Kidney (tissue), 13 donors: ENCODE measurements at regions not wholly inside any gene's neighbourhood (a gene's known extent, or its start where the extent isn't known, plus 50 kb on each side); places are given as distances from the start of the nearest gene placed in this dataset.

Source experiments
- DNase-seq, 5 donors: peaks; one replicate each; pipeline ENCODE4 v3.0.0-alpha.2; 2013 to 2020
- FAIRE-seq: peaks from 2 replicates; lab custom pipeline; 2012; peaks lifted over from hg19 to GRCh38; lab: Jason Lieb, UNC
- H3K27ac ChIP-seq, 2 donors: one replicate each; pipeline ENCODE4 v1.7.0; 2013; ENCODE audit warnings: low read depth in 2 of 2, low read length in 2 of 2, inconsistent platforms in 1 of 2
- H3K27me3 ChIP-seq: one replicate; pipeline ENCODE4 v1.7.1; 2013; ENCODE audit warnings: low read length, inconsistent platforms; ENCODE audit not compliant: control insufficient read depth, insufficient read depth
- H3K36me3 ChIP-seq, 3 donors: one replicate each; pipeline versions ENCODE4 v1.7.0 to v1.7.1; 2013; ENCODE audit warnings: low read length in 3 of 3, control low read depth in 1 of 3, inconsistent platforms in 1 of 3; ENCODE audit not compliant: insufficient read depth in 3 of 3, control insufficient read depth in 2 of 3
- H3K4me1 ChIP-seq, 3 donors: one replicate each; pipeline versions ENCODE4 v1.7.0 to v1.7.1; 2013; ENCODE audit warnings: low read length in 3 of 3, inconsistent platforms in 1 of 3, low read depth in 1 of 3; ENCODE audit not compliant: control insufficient read depth in 2 of 3, insufficient read depth in 2 of 3
- H3K4me3 ChIP-seq, 3 donors: one replicate each; pipeline versions ENCODE4 v1.7.0 to v1.8.1; 2013; ENCODE audit warnings: low read length in 3 of 3, control low read depth in 1 of 3, inconsistent platforms in 1 of 3
- H3K9ac ChIP-seq, 3 donors: one replicate each; pipeline versions ENCODE4 v1.7.0 to v1.7.1; 2013; ENCODE audit warnings: low read length in 3 of 3, control low read depth in 1 of 3, inconsistent platforms in 1 of 3
- H3K9me3 ChIP-seq, 3 donors: one replicate each; pipeline versions ENCODE4 v1.7.0 to v1.7.1; 2013; ENCODE audit warnings: low read length in 3 of 3, control low read depth in 1 of 3, inconsistent platforms in 1 of 3; ENCODE audit not compliant: control insufficient read depth in 2 of 3, insufficient read depth in 1 of 3
- CTCF ChIP-seq: IDR thresholded peaks from 3 replicates; pipeline ENCODE4 v1.5.1; 2012; ENCODE audit warnings: mild to moderate bottlenecking, moderate library complexity, borderline replicate concordance; ENCODE audit not compliant: insufficient read depth; ENCODE audit errors: extremely low read depth
- intact Hi-C: fragments of 100-400 bp; cut with DNase I; formaldehyde crosslinking; loops from one replicate; pipeline ENCODE4 v1.11.1; 2022
- donor health status: control.
- donor health status: control.
- donor health status: control.
- donor health status: control.
- donor health status: control.
- donor health status: DM: yes; HTN: yes; CAD: no.
- donor health status: Normal renal cell carcinoma (clear cell type).

GRCh38 chr5:142408981-142409481, 84.2 kb upstream of the SPRY4 start:
- intact Hi-C loops: no loop called here
- peaks cover 3 to 5% (median 4%) of the 10 kb centered on the region in 3 donors for H3K4me1 ChIP-seq
- H3K27me3 ChIP-seq: no peaks in the 10 kb centered on the region
- peak in 4 of 5 donors; percentile 66 to 86 (median 76) for DNase-seq
- H3K27ac ChIP-seq: peak overlapping the region in 1 of 2 donors; percentile 41
- no peaks in the 10 kb centered on the region for H3K36me3 ChIP-seq
- no peak for TF ChIP-seq CTCF
- peak overlapping the region in 2 of 3 donors; percentile 17 to 20 for H3K9ac ChIP-seq
- peak overlapping the region in 2 of 3 donors; percentile 25 to 36 for H3K4me3 ChIP-seq
- no peak for FAIRE-seq
- peaks cover 0 to 2% (median 0%) of the 10 kb centered on the region in 3 donors for H3K9me3 ChIP-seq

DNA sequence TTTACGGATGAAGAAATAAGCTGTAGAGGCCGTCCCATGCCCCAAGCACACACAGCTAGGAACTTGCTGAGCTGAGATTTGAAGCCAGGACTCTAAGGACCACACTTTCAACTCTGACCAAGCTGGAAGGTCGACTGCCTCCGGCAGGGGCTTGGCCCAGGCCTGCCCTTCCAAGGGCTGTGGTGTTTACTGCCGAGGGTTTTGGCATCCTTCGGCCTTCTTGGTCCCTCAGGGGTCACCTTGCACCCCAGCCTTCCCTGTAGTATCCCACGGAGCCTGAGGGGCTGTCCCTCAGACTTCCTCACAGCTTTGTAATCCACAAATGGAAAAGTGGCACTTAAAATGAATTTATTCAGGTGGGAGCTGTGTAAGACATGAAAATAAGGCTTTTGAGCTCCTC, 83.7 kb upstream of the SPRY4 start:
- peak overlapping the region in 1 of 2 donors; percentile 41 for H3K27ac ChIP-seq
- FAIRE-seq (no peak), DNase-seq (no peak)
- H3K27me3 ChIP-seq: no peaks in the 10 kb centered on the region
- H3K36me3 ChIP-seq: no peaks in the 10 kb centered on the region
- H3K9me3 ChIP-seq: no peaks in the 10 kb centered on the region
- peak overlapping the region in 1 of 3 donors; percentile 20 for H3K9ac ChIP-seq
- intact Hi-C loops: no loop called here
- TF ChIP-seq CTCF: no peak
- H3K4me1 ChIP-seq: peaks cover 3 to 5% (median 4%) of the 10 kb centered on the region in 3 donors
- H3K4me3 ChIP-seq: no peak overlapping the region

DNA sequence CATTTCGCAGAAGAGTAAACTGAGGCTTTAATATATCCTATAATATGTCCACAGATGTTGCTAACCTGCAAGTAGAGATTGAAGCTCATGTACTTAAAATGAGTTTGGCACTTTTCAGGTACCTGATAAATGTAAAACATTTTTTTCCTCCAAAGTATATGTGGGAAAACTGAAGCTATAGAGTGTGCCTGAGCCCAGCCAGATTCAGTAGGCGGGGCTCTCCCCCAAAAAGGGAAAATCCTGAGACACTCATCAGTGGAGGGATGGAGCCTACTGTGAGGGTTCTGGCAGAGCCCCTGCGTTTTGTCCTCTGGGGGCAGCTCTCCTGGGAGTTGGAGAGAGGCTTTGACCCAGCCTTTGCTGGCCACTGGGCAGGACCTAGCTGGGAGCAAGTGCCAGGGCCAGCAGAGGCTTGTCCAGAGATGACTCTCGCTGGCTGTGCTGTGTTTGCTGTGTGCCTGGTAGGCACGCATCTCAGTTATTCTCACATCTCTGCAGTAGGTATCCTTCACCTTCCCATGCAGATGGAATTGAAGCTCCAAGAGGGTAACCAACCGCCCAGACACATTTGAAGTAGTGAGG, 81.1 kb upstream of the SPRY4 start:
- TF ChIP-seq CTCF: no peak
- Histone ChIP-seq H3K4me1 (peaks cover 3 to 5% (median 4%) of the 10 kb centered on the region in 3 donors), H3K27ac (no peak overlapping the region), H3K9me3 (no peaks in the 10 kb centered on the region), H3K4me3 (no peak overlapping the region), H3K36me3 (no peaks in the 10 kb centered on the region), H3K27me3 (no peaks in the 10 kb centered on the region), H3K9ac (no peak overlapping the region)
- FAIRE-seq: no peak
- intact Hi-C loops: no loop called here
- no peak for DNase-seq

DNA sequence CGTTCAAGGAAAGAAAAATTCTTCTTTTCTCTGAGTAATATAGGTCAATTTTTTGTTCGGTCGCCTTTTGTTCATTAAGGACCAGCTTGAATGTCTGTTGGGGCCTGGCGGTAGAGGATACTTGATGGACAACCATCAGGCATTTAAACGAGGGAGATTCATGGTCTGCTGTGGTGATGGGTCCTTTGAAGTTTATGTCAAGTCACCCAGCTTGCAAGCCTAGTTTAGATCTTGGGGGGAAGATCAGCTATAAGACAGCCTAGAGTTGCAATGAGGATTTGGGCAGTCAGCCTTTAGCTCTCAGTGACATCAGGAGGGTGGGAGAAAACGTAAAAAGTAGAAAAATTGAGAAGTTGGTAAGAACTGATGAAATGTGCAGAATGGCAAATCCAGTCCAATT, 80.2 kb upstream of the SPRY4 start:
- Histone ChIP-seq H3K9me3 (no peaks in the 10 kb centered on the region), H3K4me3 (no peak overlapping the region), H3K4me1 (peaks cover 3 to 5% (median 4%) of the 10 kb centered on the region in 3 donors), H3K36me3 (no peaks in the 10 kb centered on the region), H3K9ac (no peak overlapping the region), H3K27me3 (no peaks in the 10 kb centered on the region), H3K27ac (no peak overlapping the region)
- DNase-seq (no peak), FAIRE-seq (no peak)
- intact Hi-C loops: no loop called here
- TF ChIP-seq CTCF: no peak
